ENCODE measurements at regions not wholly inside any gene's neighbourhood (a gene's known extent, or its start where the extent isn't known, plus 50 kb on each side); places are given as distances from the start of the nearest gene placed in this dataset.
"Not testable (repeated sequence)": the region's sequence is repeated elsewhere in the genome, so short reads cannot be mapped to it uniquely, and the experiment has no call there.

DNA sequence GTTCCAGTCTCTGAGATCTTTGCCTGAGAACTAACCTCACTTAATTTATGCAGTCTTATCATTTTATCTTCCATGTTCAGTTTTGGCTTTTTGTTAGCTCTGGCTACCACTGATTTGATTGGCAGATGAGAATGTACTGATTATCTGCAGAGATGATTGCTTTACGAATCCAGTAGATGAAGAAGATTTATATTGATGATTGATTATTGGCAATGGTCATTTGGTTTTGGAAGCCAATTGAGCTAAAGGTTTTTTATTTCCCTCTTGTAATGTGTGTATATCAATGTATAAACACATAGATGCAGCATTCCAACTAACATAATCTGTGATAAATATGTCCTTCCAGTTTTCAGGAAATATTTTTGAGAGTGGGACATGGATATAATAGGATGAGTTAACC is 763.6 kb downstream of the CDH11 start:
- no peak for DNase-seq (ENCODE audit: low read depth)

DNA sequence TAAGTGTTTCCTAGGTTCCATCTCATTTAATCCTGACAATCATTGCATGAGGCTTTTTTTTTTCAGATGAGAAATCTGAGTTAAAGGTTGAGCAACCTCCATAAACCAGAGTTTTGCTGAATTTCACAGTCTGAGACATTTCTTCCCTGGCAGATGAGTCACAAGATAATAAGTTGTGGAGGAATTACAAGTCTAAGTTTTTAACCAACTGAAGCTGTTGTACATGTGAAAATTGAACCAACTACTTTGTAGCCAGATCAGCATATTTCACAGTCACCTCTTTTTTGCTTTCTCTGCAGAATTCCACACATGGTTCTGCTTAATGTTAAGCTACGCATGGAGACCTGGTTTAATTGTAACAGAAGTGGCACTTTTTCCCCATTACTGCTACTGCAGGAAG is 765.6 kb downstream of the CDH11 start:
- peak; percentile 84 for DNase-seq (ENCODE audit: low read depth)

DNA sequence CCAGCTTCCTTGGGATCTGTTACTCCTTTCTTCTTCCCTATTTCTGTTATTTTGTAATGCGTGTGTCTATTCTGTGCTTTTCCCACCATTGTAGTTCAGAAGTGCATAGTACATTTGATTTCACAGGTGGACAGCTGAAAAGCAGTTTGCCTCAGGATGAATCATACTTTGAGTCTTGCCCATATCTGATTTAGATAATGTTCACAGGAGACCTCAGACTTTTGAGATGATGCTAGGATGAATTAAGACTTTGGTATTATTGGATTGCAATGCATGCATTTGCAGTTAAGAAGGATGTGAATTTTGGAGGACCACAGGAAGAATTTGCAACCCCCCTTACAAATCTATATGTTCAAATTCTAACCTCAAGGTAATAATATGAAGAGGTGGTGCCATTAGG is 769.6 kb downstream of the CDH11 start:
- no peak for DNase-seq (ENCODE audit: low read depth)

DNA sequence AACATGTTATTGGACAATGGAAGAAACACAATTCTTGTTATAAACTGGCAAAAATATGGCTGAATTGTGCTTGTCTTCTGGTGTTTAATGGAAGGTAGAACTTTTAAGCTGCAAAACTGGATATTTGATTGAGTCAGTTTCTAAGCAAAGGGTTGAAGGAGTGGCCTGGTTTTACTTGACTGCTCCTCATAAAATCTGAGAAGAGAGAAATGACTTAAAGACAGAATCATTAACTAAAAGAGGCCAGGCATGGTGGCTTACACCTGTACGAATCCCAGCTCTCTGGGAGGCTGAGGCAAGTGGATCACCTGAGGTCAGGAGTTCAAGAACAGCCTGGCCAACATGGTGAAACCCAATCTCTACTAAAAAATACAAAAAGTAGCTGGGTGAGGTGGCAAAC is 770.7 kb downstream of the CDH11 start:
- no peak for DNase-seq (ENCODE audit: low read depth)

- no peak for DNase-seq (ENCODE audit: low read depth)
Measured at GRCh38 chr16:64346080-64346479, 775.8 kb downstream of the CDH11 start.

DNA sequence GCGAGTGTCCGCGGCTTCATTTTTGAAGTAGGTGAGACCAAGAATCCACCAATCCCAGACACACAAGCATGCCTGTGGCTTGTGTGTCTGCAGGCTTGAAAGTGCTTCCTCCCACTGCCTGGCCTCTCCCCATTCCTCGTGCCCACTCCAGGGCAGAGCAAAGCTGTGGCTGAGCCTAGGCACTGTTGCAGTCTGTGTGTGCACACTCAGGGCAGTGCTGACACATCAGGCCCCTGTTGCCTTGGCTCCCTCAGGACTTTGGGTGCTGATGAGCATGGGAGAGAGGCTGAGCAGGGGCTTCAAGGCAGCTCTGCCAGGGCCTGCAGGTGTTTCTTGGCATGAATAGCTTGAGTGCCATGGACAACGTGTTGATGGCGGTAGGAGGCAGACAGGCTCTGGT is 776.7 kb downstream of the CDH11 start:
- no peak for DNase-seq (ENCODE audit: low read depth)

- DNase-seq (ENCODE audit: low read depth) = not testable (repeated sequence)
Measured at GRCh38 chr16:64343820-64344443, 777.9 kb downstream of the CDH11 start.

DNA sequence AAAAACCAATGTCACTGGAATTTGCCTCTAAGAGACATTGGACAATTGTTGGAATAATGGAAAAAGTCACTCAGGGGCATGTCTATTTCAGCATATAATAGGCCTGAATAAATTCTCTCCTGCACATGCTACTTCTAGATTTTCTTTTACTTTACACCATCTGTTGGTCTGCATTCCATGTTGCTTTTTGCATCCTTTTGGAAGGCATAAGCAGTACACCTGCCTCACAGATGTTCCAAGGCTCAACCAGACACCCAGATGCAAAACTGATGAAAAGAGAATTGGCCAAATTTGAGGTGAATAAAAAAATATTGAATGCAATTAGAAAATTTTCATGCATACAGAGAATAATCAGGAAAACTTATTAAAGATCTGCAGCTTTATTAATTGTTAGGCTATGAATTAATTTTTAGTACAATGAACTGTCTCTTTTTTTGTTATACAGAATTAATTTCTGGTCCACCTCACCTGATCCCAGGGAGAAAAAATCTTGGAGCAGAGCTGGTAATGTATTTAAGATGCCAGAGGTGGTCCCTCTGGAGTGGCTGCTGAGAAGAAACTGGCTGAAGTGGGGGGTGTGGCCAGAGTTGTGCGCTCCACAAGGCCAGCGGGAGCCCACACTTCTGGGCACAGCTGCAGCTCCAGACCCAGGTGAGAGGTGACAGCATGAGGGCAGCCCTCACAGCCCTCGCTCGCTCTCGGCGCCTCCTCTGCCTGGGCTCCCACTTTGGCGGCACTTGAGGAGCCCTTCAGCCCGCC is 778.6 kb downstream of the CDH11 start:
- no peak for DNase-seq (ENCODE audit: low read depth)

DNA sequence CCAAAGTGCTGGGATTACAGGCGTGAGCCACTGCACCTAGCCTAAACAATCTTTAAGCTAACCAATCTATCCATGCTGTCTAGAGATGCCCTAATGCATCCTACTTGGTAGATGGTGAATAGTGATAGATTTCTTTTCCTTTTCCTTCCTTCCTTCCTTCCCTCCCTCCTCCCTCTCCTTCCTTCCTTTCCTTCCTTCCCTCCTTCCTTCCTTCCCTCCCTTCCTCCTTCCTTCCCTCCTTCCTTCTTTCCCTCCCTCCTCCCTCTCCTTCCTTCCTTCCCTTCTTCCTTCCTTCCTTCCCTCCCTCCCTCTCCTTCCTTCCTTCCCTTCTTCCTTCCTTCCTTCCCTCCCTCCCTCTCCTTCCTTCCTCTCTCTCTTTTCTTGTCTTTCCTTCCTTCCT is 780.5 kb downstream of the CDH11 start:
- not testable (repeated sequence) for DNase-seq (ENCODE audit: low read depth)

DNA sequence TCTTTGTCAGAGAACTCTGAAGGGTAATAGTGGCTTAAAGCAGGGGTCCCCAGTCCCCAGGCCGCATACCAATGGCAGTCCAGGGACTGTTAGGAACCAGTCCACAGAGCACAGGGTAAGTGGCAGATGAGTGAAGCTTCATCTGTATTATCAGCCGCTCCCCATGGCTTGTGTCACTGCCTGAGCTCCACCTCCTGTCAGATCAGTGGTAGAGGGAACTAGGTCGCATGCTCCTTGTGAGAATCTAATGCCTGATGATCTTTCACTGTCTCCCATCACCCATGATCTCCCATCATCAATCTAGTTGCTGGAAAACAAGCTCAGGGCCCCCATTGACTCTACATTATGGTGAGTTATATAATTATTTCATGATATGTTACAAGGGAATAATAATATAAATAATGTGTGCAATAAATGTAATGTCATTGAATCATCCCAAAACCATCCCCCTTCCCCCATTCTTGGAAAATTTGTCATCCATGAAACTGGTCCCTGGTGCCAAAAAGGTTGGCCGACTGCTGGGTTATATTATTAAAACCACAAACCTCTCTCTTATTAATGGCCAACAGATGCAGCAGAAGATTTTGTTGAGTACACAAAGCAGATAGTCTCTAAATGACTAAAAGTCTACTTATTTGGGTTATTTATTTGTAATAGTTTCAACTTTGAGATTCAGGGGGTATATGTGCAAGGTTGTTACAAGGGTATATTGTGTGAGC is 782.7 kb downstream of the CDH11 start:
- peak; percentile 57 for DNase-seq (ENCODE audit: low read depth)

DNA sequence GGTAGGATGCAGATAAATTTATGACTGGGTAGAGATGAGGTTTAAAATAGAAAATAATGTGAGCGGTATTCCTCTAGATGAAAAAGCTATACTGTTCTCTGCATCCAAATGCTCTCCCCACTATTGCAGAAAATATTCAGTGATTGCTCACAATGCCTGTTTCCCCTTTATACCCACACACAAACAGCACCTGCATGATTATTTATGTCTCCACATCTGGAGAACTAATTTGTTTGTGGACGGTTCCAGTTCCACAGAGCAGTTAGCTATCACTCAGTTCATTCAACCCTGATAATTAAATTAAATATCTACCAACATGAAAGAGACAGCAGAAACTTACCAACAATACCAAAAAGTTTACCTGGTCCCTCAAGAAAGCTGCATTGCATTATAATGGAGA is 800.0 kb downstream of the CDH11 start:
- no peak for DNase-seq (ENCODE audit: low read depth)

DNA sequence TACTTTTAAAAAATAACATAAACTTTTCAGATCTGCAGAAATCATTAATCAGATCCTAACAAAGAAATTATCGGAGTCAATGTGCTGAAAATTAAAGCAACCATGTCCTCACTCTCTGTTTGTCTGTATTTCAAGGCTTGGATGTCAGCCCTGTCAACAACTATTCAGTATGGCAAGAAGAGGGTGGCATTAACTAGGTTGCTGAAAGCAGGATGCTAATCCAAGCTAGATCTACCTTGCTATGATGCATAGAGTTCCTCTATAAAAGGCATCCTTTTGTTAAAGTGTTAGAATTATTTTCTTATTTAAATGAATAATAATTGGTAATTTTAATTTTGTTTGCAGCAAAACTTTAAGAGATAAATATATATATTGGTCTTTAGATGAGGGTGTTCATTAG is 800.8 kb downstream of the CDH11 start:
- DNase-seq (ENCODE audit: low read depth) = no peak

DNA sequence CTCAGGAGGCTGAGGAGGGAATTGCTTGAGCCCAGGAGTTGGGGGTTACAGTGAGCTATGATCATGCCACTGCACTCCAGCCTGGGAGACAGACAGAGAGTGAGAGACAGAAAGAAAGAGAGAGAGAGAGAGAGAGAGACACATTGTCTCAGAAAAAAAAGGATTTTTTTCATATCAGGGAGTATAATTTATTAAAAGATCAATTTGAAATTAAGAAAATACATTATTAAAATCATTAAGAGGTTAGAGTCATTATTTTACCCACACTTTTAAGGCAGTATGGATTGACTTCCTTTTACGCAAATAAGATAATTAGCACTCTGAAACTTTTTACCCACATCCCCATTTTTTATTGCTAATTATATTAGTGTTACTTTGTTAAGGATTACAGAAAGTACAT is 804.3 kb downstream of the CDH11 start:
- no peak for DNase-seq (ENCODE audit: low read depth)

DNA sequence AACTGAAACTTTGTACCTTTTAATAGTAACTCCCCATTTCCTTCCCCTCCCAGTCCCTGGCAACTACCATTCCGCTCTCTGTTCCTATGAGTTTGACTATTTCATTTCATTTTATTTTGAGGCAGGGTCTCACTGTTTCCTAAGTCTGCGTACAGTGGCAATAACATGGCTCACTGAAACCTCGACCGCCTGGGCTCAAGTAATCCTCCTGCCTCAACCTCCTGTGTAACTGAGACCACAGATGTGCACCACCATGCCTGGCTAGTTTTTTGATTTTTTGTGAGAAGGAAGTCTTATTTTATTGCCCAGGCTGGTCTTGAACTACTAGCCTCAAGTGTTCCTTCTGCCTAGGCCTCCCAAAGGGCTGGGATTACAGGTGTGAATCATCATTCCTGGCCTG is 808.1 kb downstream of the CDH11 start:
- DNase-seq (ENCODE audit: low read depth) = no peak

- DNase-seq (ENCODE audit: low read depth) = no peak
Measured at GRCh38 chr16:64312980-64313379, 808.9 kb downstream of the CDH11 start.

DNA sequence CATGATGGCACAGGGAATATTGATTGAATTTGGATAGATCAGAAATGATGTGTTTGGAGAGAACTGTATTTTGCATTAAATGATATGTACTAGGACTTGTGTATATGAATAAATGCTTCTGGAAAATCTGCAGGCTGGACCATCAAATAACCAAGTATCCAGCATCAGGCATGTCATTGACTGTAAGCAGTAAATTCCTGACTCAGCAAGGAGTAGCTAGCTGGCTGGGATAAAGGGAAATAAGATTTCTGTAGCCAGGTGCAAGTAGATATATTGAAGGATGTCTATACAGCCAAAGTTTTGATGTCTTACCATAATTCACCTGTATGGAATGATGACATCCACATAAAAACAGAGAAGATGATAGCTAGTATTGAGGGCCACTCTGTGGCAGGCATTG is 809.6 kb downstream of the CDH11 start:
- no peak for DNase-seq (ENCODE audit: low read depth)

- no peak for DNase-seq (ENCODE audit: low read depth)
Measured at GRCh38 chr16:64311241-64311640, 810.6 kb downstream of the CDH11 start.

DNA sequence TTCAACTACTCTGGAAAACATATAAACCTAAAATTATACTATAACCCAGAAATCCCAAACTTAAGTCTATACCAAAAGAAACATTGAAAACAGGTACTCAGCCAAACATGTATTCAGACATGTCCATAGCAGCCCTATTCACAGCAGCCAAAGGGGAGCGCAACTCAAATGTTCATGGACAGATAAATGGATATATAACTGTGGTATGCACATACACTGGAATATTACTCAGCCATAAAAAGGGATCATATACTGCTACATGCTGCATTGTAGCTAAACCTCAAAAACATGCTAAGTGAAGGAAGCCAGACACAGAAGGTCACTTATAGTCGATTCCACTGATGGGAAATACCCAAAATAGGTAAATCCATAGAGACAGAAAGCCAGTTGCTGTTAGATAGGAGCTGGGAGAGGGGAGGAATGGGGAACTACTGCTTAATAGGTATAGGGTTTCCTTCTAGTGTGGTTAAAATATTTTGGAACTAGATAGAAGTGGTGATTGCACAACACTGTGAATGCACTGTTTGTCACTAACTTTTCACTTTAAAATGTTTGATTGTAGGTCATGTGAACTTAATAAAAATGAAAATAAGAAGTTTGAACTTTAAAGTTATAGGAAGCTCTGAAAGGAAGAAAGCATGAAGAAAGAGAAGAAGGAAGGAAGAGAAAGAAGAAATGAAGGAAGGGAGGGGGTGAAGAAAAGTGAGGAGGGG is 812.3 kb downstream of the CDH11 start:
- DNase-seq (ENCODE audit: low read depth) = no peak

DNA sequence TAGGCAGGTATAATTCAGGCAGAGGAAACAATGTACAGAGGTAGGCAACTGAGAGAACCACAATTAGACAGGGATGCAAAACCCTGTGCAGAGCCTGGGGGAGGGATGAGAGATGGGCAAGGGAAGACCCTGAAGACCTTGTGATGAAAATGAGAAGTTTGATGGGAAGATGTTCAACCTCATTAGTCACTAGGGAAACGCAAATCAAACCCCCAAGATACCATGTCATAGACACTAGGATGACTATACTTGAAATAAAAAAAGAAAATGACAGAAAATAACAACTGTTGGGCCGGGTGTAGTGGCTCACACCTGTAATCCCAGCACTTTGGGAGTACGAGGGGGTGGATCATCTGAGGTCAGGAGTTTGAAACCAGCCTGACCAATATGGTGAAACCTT is 813.1 kb downstream of the CDH11 start:
- DNase-seq (ENCODE audit: low read depth) = no peak

GRCh38 chr16:64307431-64307830 is 814.4 kb downstream of the CDH11 start:
- DNase-seq (ENCODE audit: low read depth) = no peak

GRCh38 chr16:64305663-64306062 is 816.2 kb downstream of the CDH11 start:
- DNase-seq (ENCODE audit: low read depth) = no peak

- DNase-seq (ENCODE audit: low read depth) = no peak
Measured at GRCh38 chr16:64304951-64305350, 816.9 kb downstream of the CDH11 start.

GRCh38 chr16:64304396-64304795 is 817.5 kb downstream of the CDH11 start:
- DNase-seq (ENCODE audit: low read depth) = no peak

All from HS-5 (cell line).